NCI-H128 (cell line): ENCODE measurements at regions not wholly inside any gene's neighbourhood (a gene's known extent, or its start where the extent isn't known, plus 50 kb on each side); places are given as distances from the start of the nearest gene placed in this dataset.

Source experiments
- DNase-seq: peaks from one replicate; lab custom pipeline; 2025; ENCODE audit not compliant: unreplicated experiment; lab: John Stamatoyannopoulos, UW

- DNase-seq = no peak
Observed at GRCh38 chr6:81694855-81695254, 57.6 kb downstream of the TENT5A start.

- DNase-seq = no peak
Observed at GRCh38 chr6:81694207-81694606, 58.3 kb downstream of the TENT5A start.

- DNase-seq = no peak
Observed at GRCh38 chr6:81693266-81693665, 59.2 kb downstream of the TENT5A start.

- no peak for DNase-seq
Observed at GRCh38 chr6:81690073-81690472, 62.4 kb downstream of the TENT5A start.

- no peak for DNase-seq
Observed at GRCh38 chr6:81689580-81689979, 62.9 kb downstream of the TENT5A start.

- DNase-seq = no peak
Observed at GRCh38 chr6:81683912-81684311, 68.6 kb downstream of the TENT5A start.

GRCh38 chr6:81682858-81683620, 69.4 kb downstream of the TENT5A start:
- DNase-seq = no peak

- no peak for DNase-seq
Observed at GRCh38 chr6:81682235-81682795, 70.2 kb downstream of the TENT5A start.

- no peak for DNase-seq
Observed at GRCh38 chr6:81669445-81669844, 83.0 kb downstream of the TENT5A start.

- no peak for DNase-seq
Observed at GRCh38 chr6:81668615-81669047, 83.8 kb downstream of the TENT5A start.

- DNase-seq = no peak
Observed at GRCh38 chr6:81666481-81666880, 86.0 kb downstream of the TENT5A start.

- no peak for DNase-seq
Observed at GRCh38 chr6:81656231-81656630, 96.2 kb downstream of the TENT5A start.

GRCh38 chr6:81655696-81656095, 96.8 kb downstream of the TENT5A start:
- DNase-seq = no peak

- no peak for DNase-seq
Observed at GRCh38 chr6:81648502-81648901, 104.0 kb downstream of the TENT5A start.

- DNase-seq = no peak
Observed at GRCh38 chr6:81643156-81643555, 109.3 kb downstream of the TENT5A start.

GRCh38 chr6:81640891-81641290, 111.6 kb downstream of the TENT5A start:
- DNase-seq = no peak

- no peak for DNase-seq
Observed at GRCh38 chr6:81640126-81640525, 112.4 kb downstream of the TENT5A start.

GRCh38 chr6:81638366-81638765, 114.1 kb downstream of the TENT5A start:
- DNase-seq = no peak

- DNase-seq = no peak
Observed at GRCh38 chr6:81636930-81637568, 115.4 kb downstream of the TENT5A start.

GRCh38 chr6:81634155-81634880, 118.2 kb downstream of the TENT5A start:
- no peak for DNase-seq

- no peak for DNase-seq
Observed at GRCh38 chr6:81633391-81633790, 119.1 kb downstream of the TENT5A start.

GRCh38 chr6:81630719-81631118, 121.8 kb downstream of the TENT5A start:
- DNase-seq = no peak
